A673 (cell line): ENCODE measurements at regions not wholly inside any gene's neighbourhood (a gene's known extent, or its start where the extent isn't known, plus 50 kb on each side); places are given as distances from the start of the nearest gene placed in this dataset.

Source experiments
- BruUV-seq: library from RNA; stranded (reverse); fragments of 400-500 nt; replicated peaks from 2 replicates; lab custom pipeline; 2021; lab: Mats Ljungman, UMichigan
- CTCF ChIA-PET: fragments of 300-600 bp; sonication (Branson Sonifier 250); formaldehyde crosslinking; loops from one replicate; lab custom pipeline; 2022; ENCODE audit warnings: antibody characterized with exemption; lab: Charles Lee
- POLR2A ChIA-PET: fragments of 300-600 bp; sonication (Branson Sonifier 250); formaldehyde crosslinking; loops from one replicate; lab custom pipeline; 2022; ENCODE audit warnings: antibody characterized with exemption; ENCODE audit not compliant: low non-redundant PET; lab: Charles Lee
- DNase-seq: peaks from one replicate; pipeline ENCODE4 v3.0.0-alpha.2; 2015; ENCODE audit warnings: low spot score
- H3K27ac ChIP-seq: fragments of 200-600 bp; sonication (generic); 2 replicates; pipeline ENCODE4 v1.5.1; 2016; ENCODE audit warnings: mixed run types, low read depth, mild to moderate bottlenecking, mixed read lengths, antibody characterized with exemption, low read length; ENCODE audit not compliant: poor library complexity, severe bottlenecking
- H3K27me3 ChIP-seq: fragments of 200-600 bp; sonication (generic); replicated peaks from 2 replicates; pipeline ENCODE4 v1.6.1; 2017; ENCODE audit warnings: mixed run types, low read depth, mild to moderate bottlenecking, mixed read lengths, antibody characterized with exemption, low read length; ENCODE audit not compliant: insufficient read depth, poor library complexity
- H3K36me3 ChIP-seq: fragments of 200-600 bp; sonication (generic); 2 replicates; pipeline ENCODE4 v1.6.1; 2016; ENCODE audit warnings: mixed run types, mild to moderate bottlenecking, mixed read lengths, antibody characterized with exemption, low read length; ENCODE audit not compliant: insufficient read depth, poor library complexity, severe bottlenecking
- H3K4me1 ChIP-seq: fragments of 200-600 bp; sonication (generic); 2 replicates; pipeline ENCODE4 v1.6.1; 2017; ENCODE audit warnings: mixed run types, mild to moderate bottlenecking, mixed read lengths, antibody characterized with exemption, low read length; ENCODE audit not compliant: insufficient read depth, poor library complexity, severe bottlenecking
- H3K4me3 ChIP-seq: fragments of 200-600 bp; sonication (generic); 2 replicates; pipeline ENCODE4 v1.5.1; 2016; ENCODE audit warnings: low read depth, mixed run types, mild to moderate bottlenecking, mixed read lengths, low read length; ENCODE audit not compliant: poor library complexity, severe bottlenecking
- H3K9me3 ChIP-seq: fragments of 200-600 bp; sonication (generic); 2 replicates; pipeline ENCODE4 v1.6.1; 2016; ENCODE audit warnings: mixed run types, low read depth, mild to moderate bottlenecking, mixed read lengths, antibody characterized with exemption, low read length; ENCODE audit not compliant: poor library complexity, severe bottlenecking
- EZH2 ChIP-seq: fragments of 200-600 bp; sonication (generic); IDR thresholded peaks from 2 replicates; pipeline ENCODE4 v1.6.1; 2017; ENCODE audit warnings: borderline replicate concordance, low read depth, mild to moderate bottlenecking, mixed read lengths, antibody characterized with exemption, low read length; ENCODE audit not compliant: poor library complexity, severe bottlenecking
- intact Hi-C: fragments of 100-400 bp; cut with micrococcal nuclease; formaldehyde crosslinking; loops from one replicate; pipeline ENCODE4 v1.10.0; 2022; ENCODE audit not compliant: unreplicated experiment
- TF ChIP-seq, protein P1 (sequence below): fragments of 300-800, 200-600 bp; sonication (generic); conservative IDR thresholded peaks from 2 replicates; pipeline ENCODE4 v1.5.1; 2017; ENCODE audit warnings: low read depth, mild to moderate bottlenecking, antibody characterized with exemption, low read length, moderate library complexity, mixed read lengths

DNA sequence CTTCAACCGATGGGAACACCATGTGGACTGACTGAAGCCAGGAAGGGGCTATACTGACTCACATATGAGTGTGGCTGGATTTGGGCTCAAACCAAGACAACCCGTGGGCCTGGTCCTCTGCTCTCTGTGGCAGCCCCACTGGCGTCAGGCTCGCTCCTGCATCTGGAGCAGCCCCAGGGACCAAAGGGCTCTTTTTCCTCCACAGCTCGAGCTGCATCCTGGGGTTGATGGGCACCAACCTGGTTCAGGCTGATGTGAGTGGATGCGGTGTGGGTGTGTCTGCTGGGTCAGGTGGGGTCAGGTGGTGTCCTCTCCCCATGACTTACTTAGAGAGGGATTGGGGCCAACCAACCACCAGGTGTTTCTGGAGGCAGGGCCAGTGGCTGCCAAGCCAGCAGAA, 303.0 kb upstream of the AJAP1 start:
- TF ChIP-seq EZH2: no peak
- TF ChIP-seq, protein P1, sequence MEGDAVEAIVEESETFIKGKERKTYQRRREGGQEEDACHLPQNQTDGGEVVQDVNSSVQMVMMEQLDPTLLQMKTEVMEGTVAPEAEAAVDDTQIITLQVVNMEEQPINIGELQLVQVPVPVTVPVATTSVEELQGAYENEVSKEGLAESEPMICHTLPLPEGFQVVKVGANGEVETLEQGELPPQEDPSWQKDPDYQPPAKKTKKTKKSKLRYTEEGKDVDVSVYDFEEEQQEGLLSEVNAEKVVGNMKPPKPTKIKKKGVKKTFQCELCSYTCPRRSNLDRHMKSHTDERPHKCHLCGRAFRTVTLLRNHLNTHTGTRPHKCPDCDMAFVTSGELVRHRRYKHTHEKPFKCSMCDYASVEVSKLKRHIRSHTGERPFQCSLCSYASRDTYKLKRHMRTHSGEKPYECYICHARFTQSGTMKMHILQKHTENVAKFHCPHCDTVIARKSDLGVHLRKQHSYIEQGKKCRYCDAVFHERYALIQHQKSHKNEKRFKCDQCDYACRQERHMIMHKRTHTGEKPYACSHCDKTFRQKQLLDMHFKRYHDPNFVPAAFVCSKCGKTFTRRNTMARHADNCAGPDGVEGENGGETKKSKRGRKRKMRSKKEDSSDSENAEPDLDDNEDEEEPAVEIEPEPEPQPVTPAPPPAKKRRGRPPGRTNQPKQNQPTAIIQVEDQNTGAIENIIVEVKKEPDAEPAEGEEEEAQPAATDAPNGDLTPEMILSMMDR: no peak
- H3K27me3 ChIP-seq: no peaks in the 10 kb centered on the region
- POLR2A ChIA-PET: no interaction called here
- DNase-seq: no peak
- H3K9me3 ChIP-seq: no peaks in the 10 kb centered on the region
- H3K36me3 ChIP-seq: no peaks in the 10 kb centered on the region
- intact Hi-C loops: no loop called here
- H3K4me1 ChIP-seq: no peaks in the 10 kb centered on the region
- BruUV-seq: no TSS peak
- no peak overlapping the region for H3K4me3 ChIP-seq
- CTCF ChIA-PET: no interaction called here
- H3K27ac ChIP-seq: no peak overlapping the region

DNA sequence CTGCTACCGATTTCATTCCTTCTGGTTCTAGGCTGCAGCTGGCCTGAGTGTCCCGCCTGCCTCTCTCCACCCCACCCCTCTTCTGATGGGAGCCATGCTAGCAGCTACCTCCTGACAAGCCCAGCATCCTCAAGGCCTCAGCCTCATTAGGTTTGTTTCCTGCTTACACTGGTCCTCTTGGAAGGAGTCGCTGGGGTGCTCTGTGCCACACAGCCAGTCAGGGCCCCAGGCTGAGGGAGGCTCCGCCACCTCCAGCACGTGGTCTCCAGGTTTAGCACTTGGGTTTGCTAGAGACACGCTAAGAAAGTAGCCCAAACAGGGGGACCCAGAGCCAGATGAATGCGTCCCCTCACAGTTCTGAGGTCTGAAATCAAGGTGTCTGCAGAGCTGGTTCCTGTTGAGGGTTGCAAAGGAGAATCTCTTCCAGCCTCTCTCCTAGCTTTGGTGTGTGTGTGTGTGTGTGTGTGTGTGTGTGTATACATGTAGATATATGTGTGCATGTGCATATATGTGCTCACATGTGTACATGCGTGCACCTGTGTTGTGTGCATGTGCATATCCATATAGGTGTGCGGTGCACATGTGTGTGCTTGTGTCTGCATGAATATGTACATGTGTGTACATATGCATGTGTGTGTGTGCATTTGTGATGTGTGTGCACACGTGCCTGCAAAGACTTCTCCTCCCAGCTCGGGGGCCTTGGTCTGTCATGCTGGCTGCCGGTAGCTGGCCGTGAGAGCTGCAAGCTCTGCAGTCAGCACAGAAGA, 301.1 kb upstream of the AJAP1 start:
- CTCF ChIA-PET: no interaction called here

DNA sequence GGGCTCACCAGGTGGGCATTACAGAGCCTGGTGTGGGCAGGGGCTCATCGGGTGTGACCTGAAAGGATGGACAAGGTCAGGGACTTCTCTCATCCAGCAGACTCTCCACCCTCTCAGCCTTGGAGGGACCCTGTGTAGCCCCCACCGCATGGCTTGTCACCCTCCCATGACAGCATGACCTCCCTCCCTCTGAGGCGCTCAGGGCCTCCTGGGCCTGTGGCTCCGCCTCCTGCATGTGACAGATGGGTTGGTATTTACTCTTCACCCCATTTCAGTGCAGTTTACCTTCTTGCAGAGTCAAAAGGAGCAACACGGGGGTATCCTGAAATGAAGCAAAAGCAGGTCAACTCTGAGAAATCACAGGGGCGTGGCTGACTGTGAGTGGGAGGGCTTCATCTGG, 298.6 kb upstream of the AJAP1 start:
- Histone ChIP-seq H3K27ac (no peak overlapping the region), H3K4me1 (no peaks in the 10 kb centered on the region), H3K36me3 (no peaks in the 10 kb centered on the region), H3K9me3 (no peaks in the 10 kb centered on the region), H3K4me3 (no peak overlapping the region), H3K27me3 (no peaks in the 10 kb centered on the region)
- intact Hi-C loops: no loop called here
- BruUV-seq: no TSS peak
- TF ChIP-seq, protein P1: no peak
- no peak for TF ChIP-seq EZH2
- no peak for DNase-seq
- CTCF ChIA-PET: no interaction called here
- POLR2A ChIA-PET: no interaction called here

More for the DNA sequence above, 301.1 kb upstream of the AJAP1 start:
- POLR2A ChIA-PET: no interaction called here
- BruUV-seq: no TSS peak
- Histone ChIP-seq H3K4me1 (no peaks in the 10 kb centered on the region), H3K27ac (no peak overlapping the region), H3K27me3 (no peaks in the 10 kb centered on the region), H3K36me3 (no peaks in the 10 kb centered on the region), H3K9me3 (no peaks in the 10 kb centered on the region), H3K4me3 (no peak overlapping the region)
- no peak for DNase-seq
- intact Hi-C loops: no loop called here
- no peak for TF ChIP-seq EZH2
- TF ChIP-seq, protein P1: no peak
